ENCODE measurements at regions not wholly inside any gene's neighbourhood (a gene's known extent, or its start where the extent isn't known, plus 50 kb on each side); places are given as distances from the start of the nearest gene placed in this dataset.

DNA sequence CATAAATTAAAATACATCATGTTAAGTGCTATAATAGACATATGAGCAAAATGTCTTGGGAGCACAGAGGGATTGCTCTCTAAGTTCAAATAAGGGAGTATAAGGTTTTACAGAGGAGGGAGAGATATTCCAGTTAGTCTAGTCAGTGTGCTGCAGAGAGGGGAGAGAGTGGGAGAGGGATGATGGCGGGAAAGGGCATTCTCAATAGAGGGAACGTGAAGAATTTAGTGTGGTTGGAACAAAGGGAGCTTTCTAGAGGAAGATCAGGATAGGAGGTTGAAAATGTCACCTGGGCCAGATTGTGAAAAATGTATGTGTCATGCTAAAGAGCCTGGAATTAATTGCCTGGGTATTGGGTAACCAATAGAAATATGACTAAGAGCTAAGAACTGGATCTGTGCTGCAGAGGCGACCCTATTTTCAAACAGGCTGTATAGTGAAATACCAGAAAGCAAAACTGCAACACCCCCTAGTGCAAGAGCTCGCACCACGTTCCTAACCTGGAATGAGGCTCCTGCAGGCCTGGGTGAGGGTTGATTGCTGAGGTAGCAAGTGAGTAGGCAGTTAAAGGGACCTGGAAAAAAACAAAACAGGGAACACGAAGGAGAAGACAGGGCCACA lies 791.8 kb upstream of the C9orf72 start:
- no peaks in the 10 kb centered on the region for H3K4me1 ChIP-seq (ENCODE audit: insufficient read depth, low read length, severe bottlenecking)
- no peak overlapping the region for H3K9ac ChIP-seq (ENCODE audit: low read length)
- H3K27me3 ChIP-seq (ENCODE audit: insufficient read depth, low read length): no peaks in the 10 kb centered on the region
- TF ChIP-seq, protein P1, sequence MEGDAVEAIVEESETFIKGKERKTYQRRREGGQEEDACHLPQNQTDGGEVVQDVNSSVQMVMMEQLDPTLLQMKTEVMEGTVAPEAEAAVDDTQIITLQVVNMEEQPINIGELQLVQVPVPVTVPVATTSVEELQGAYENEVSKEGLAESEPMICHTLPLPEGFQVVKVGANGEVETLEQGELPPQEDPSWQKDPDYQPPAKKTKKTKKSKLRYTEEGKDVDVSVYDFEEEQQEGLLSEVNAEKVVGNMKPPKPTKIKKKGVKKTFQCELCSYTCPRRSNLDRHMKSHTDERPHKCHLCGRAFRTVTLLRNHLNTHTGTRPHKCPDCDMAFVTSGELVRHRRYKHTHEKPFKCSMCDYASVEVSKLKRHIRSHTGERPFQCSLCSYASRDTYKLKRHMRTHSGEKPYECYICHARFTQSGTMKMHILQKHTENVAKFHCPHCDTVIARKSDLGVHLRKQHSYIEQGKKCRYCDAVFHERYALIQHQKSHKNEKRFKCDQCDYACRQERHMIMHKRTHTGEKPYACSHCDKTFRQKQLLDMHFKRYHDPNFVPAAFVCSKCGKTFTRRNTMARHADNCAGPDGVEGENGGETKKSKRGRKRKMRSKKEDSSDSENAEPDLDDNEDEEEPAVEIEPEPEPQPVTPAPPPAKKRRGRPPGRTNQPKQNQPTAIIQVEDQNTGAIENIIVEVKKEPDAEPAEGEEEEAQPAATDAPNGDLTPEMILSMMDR (IDR thresholded peaks at IDR 0.05; ENCODE audit: low read length): no peak
- TF ChIP-seq EZH2 (IDR thresholded peaks at IDR 0.05; ENCODE audit: borderline replicate concordance, low read length): no peak
- no peaks in the 10 kb centered on the region for H3K9me2 ChIP-seq (ENCODE audit: low read depth, low read length)
- H3K36me3 ChIP-seq (ENCODE audit: insufficient read depth, low read length): no peaks in the 10 kb centered on the region
- H3K4me3 ChIP-seq (ENCODE audit: low read depth, low read length, poor library complexity, severe bottlenecking): no peak overlapping the region
- H2AFZ ChIP-seq (ENCODE audit: low read length): no peak overlapping the region
- no peaks in the 10 kb centered on the region for H4K20me1 ChIP-seq (ENCODE audit: insufficient read depth, low read length)
- no peak overlapping the region for H3K27ac ChIP-seq (ENCODE audit: low read depth, low read length, poor library complexity, severe bottlenecking)
- H3K9me3 ChIP-seq (ENCODE audit: low read length): no peaks in the 10 kb centered on the region
- no peaks in the 10 kb centered on the region for H3K79me2 ChIP-seq (ENCODE audit: insufficient read depth, low read length)
- H3F3A ChIP-seq (ENCODE audit: insufficient read depth, low read length): no peaks in the 10 kb centered on the region
- H3K4me2 ChIP-seq (ENCODE audit: low read length): no peak overlapping the region

DNA sequence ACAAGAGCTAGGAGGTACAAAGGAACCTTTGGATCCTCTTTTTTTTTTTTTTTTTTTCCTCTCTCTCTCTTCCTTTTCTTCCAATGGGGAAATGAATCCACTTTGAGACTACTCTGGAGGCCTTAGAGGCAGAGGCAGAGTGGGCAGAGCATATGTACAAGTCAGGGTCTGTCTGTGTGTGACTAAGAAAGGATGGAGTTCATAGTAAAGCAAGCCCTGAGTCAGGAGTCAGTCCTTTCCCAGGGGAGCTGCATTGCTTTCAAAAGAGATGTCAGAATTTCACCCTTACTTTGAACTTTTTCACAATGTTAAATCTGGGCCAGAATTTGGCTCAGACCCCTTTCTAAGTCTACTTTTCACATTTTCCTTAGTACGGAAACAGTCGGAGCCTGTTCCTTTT lies 792.4 kb upstream of the C9orf72 start:
- Histone ChIP-seq H3K27ac (ENCODE audit: low read depth, low read length, poor library complexity, severe bottlenecking) (no peak overlapping the region), H3K4me2 (ENCODE audit: low read length) (no peak overlapping the region), H3K79me2 (ENCODE audit: insufficient read depth, low read length) (no peaks in the 10 kb centered on the region), H3K9me2 (ENCODE audit: low read depth, low read length) (no peaks in the 10 kb centered on the region), H2AFZ (ENCODE audit: low read length) (no peak overlapping the region), H3K36me3 (ENCODE audit: insufficient read depth, low read length) (no peaks in the 10 kb centered on the region), H3K4me1 (ENCODE audit: insufficient read depth, low read length, severe bottlenecking) (no peaks in the 10 kb centered on the region), H4K20me1 (ENCODE audit: insufficient read depth, low read length) (no peaks in the 10 kb centered on the region), H3K9me3 (ENCODE audit: low read length) (no peaks in the 10 kb centered on the region), H3K9ac (ENCODE audit: low read length) (no peak overlapping the region), H3K4me3 (ENCODE audit: low read depth, low read length, poor library complexity, severe bottlenecking) (no peak overlapping the region), H3F3A (ENCODE audit: insufficient read depth, low read length) (no peaks in the 10 kb centered on the region), H3K27me3 (ENCODE audit: insufficient read depth, low read length) (no peaks in the 10 kb centered on the region)
- TF ChIP-seq, protein P1 (IDR thresholded peaks at IDR 0.05; ENCODE audit: low read length): no peak
- TF ChIP-seq EZH2 (IDR thresholded peaks at IDR 0.05; ENCODE audit: borderline replicate concordance, low read length): no peak

DNA sequence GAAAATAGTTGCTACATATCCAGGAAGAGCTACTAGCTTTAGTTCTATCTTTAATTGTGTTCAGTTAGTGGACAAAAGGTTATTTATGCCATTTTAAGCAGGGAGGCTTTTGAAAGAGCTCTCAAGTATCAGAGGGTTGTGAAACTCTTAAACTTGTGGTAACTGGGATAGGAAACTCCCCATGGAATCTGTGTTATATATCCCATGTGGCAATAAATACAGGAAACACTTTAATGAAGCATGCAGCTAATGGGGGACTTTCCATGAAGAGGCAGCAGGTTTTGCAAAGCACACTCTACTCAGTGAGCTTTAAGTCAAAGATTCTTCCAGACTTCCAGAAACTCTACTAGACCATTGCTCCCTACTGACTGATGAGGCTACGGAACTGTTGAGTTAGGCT lies 805.0 kb upstream of the C9orf72 start:
- Histone ChIP-seq H3K4me2 (ENCODE audit: low read length) (no peak overlapping the region), H3K9me3 (ENCODE audit: low read length) (no peaks in the 10 kb centered on the region), H3K9me2 (ENCODE audit: low read depth, low read length) (no peaks in the 10 kb centered on the region), H3K4me1 (ENCODE audit: insufficient read depth, low read length, severe bottlenecking) (no peaks in the 10 kb centered on the region), H3K27me3 (ENCODE audit: insufficient read depth, low read length) (no peaks in the 10 kb centered on the region), H4K20me1 (ENCODE audit: insufficient read depth, low read length) (no peaks in the 10 kb centered on the region), H3K27ac (ENCODE audit: low read depth, low read length, poor library complexity, severe bottlenecking) (no peak overlapping the region), H2AFZ (ENCODE audit: low read length) (no peak overlapping the region), H3K36me3 (ENCODE audit: insufficient read depth, low read length) (no peaks in the 10 kb centered on the region), H3K9ac (ENCODE audit: low read length) (no peak overlapping the region), H3F3A (ENCODE audit: insufficient read depth, low read length) (no peaks in the 10 kb centered on the region), H3K79me2 (ENCODE audit: insufficient read depth, low read length) (no peaks in the 10 kb centered on the region), H3K4me3 (ENCODE audit: low read depth, low read length, poor library complexity, severe bottlenecking) (no peak overlapping the region)
- TF ChIP-seq EZH2 (IDR thresholded peaks at IDR 0.05; ENCODE audit: borderline replicate concordance, low read length): no peak
- TF ChIP-seq, protein P1 (IDR thresholded peaks at IDR 0.05; ENCODE audit: low read length): no peak
